Medulla oblongata (tissue), 1 donor: ENCODE measurements at regions not wholly inside any gene's neighbourhood (a gene's known extent, or its start where the extent isn't known, plus 50 kb on each side); places are given as distances from the start of the nearest gene placed in this dataset.
A peak's percentile ranks its signal among the peaks of the same experiment; 100 is the strongest.

Source experiments
- DNase-seq: peaks from one replicate; pipeline ENCODE4 v3.0.0-alpha.2; 2015; ENCODE audit errors: extremely low spot score

GRCh38 chr5:53367727-53368126, 112.7 kb upstream of the FST start:
- DNase-seq: no peak

DNA sequence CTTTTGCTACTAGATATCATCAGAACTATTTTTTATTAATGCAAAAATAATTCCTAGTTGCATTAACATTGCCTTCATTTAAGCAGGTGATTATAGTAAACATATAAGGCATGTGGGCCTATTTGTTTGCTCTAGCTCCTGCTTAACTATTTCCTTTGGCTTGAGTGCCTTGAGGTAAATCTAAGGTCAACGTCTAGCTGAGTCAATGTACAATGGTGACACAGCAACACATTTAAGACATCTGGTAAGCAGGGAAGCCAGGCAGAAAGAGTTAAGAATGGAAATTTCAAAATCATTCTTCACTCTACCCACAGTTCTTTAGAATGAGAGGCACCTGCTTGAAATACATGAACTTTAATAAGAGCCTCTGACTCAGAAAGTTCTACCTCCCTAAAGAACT, 111.9 kb upstream of the FST start:
- no peak for DNase-seq

- DNase-seq: no peak
Observed at GRCh38 chr5:53368966-53369605, 111.3 kb upstream of the FST start.

GRCh38 chr5:53369681-53370080, 110.7 kb upstream of the FST start:
- no peak for DNase-seq

DNA sequence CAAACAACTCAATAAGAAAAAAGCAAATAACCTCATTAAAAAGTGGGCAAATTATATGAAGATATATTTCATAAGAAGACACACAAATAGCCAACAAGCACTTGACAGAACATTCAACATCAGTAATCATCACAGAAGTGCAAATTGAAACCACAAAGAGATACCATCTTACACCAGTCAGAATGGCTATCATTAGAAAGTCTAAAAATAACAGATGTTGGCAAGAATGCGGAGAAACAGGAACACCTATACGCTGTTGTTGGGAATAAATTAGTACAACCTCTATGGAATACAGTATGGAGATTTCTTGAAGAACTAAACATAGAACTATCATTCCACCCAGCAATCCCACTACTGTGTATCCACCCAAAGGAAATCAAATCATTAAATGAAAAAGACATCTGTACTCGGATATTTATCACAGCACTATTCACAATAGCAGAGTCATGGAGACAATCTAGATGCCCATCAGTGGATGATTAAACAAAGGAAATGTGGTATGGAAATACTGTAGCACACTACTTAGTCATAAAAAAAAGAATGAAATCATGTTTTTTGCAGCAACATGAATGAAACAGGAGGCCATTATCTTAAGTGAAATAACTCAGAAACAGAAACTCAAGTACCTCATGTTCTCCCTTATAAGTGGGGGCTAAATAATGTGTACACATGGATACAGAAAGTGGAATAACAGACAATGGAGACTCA, 106.8 kb upstream of the FST start:
- DNase-seq: no peak

GRCh38 chr5:53376853-53377252, 103.6 kb upstream of the FST start:
- DNase-seq: no peak

DNA sequence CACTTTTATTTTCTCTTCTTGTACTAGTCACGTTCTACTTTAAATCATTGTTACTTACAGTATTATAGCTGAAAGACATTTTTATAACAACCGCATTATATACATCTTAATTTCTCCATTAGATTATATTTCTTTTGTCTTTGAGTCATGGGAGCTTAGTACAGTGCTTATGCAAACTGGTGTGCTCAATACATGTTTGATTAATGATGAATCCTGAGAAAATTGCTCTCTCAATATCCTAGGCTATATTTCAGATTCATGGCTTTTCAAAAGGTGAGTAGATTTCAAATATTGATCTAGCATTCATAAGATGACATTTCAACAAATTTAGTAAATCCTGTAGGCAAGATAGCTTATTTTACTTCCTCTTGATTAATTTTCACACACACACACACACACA, 102.2 kb upstream of the FST start:
- no peak for DNase-seq

DNA sequence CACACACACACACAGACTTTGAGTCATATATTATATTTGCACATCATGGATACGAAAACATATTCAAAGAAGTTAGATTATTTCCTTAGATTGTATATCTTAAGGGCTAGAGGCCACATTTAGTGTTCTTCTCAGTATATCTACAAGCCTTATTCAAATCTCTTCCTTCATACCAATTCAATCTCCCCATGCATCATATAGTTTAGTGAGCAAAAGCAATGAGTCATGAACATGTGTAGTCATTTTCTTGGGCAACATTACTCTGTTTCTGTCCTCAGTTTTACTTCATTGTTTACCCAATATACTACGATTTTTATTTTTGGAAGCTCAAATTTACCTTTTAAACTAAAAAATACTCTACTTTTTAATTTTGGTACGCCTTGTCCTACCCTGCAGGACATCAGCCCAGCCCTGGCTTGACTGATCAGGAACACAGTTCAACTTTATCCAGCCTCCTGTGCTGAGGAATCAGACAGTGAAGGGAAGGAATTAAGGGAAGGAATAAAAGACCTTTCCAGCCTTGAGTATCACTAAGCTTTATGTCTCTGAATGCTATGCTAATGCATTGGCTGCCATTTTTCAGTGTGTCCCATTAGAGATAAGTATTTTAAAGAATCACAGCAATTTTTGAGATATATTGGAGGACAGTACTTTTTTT, 101.7 kb upstream of the FST start:
- no peak for DNase-seq

GRCh38 chr5:53386341-53386740, 94.1 kb upstream of the FST start:
- DNase-seq: no peak

GRCh38 chr5:53389093-53389492, 91.3 kb upstream of the FST start:
- no peak for DNase-seq

DNA sequence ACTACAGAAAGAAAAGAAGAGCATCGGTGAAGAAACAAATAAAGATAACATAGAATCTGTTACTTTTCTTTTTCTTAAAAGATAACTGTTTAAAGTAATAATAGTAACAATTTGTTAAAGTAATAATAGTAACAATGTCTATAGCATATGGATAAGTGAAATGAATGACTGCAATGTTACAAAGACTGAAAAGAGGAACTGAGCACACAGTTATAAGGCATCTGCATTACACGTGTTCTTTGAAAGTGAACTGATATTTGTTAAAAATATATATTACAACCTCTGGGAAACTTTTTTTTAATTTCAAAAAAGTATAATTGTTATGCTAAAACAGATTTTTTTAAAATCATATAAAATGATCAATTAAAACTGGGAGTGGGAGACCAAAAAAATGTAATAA, 88.4 kb upstream of the FST start:
- no peak for DNase-seq

- DNase-seq: no peak
Observed at GRCh38 chr5:53394808-53395207, 85.6 kb upstream of the FST start.

- no peak for DNase-seq
Observed at GRCh38 chr5:53397141-53397757, 83.2 kb upstream of the FST start.

DNA sequence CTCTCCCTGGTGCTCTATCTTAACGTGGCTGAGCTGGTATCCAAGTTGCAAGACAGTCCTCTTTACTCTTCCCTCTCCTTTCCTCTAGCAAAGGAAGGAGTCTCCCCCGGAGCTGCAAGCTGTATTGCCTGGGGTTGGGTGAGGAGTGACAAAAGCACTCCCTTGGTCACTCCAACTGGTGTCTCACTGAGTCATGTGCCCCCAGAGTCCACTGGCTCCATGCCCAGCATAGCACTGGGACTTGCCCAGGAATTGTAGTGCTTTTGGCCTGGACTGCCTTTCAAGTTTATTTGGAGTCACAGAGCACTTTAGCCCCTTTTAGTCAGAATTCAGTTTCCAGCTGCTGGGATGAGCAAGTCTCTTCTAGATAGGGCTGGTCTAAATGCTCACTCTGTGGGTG, 82.6 kb upstream of the FST start:
- DNase-seq: peak; percentile 6

DNA sequence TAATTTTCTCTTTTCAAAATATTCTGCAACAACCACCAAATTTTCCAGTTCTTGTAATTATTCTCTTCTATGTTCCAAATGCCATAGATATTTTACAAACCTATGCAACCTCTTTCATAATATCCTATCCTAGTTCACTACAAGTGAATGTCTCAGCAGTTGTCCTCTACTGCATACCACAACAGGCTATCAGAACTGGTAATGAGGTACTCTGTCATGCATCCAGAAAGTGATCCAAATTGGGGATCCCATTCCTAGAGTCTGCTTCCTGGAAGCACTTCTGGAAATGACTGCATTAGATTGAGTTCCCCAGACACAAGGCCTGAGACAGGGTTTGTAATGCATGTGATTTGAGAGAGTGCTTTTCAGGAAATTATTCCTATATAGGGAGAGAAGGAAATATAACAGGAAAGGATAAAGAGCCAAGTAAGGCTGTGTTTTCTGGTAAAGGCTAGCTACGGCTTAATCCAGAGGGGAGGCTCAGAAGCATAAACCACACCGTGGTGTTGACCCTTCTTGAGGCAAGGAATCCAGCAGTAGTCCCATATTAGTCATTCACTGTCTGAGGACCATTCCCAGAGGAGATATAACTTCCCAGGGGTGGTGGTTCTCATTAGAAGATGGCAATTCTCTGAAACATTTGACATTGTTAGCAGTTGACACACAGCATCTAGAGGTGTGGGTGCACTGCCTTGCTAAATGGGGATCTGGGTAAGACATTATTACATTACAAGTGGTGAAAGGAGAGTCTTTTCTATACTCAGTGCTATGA, 80.3 kb upstream of the FST start:
- no peak for DNase-seq

- DNase-seq: no peak
Observed at GRCh38 chr5:53403291-53403690, 77.1 kb upstream of the FST start.

GRCh38 chr5:53403758-53404157, 76.7 kb upstream of the FST start:
- DNase-seq: no peak

- DNase-seq: no peak
Observed at GRCh38 chr5:53405396-53405795, 75.0 kb upstream of the FST start.

DNA sequence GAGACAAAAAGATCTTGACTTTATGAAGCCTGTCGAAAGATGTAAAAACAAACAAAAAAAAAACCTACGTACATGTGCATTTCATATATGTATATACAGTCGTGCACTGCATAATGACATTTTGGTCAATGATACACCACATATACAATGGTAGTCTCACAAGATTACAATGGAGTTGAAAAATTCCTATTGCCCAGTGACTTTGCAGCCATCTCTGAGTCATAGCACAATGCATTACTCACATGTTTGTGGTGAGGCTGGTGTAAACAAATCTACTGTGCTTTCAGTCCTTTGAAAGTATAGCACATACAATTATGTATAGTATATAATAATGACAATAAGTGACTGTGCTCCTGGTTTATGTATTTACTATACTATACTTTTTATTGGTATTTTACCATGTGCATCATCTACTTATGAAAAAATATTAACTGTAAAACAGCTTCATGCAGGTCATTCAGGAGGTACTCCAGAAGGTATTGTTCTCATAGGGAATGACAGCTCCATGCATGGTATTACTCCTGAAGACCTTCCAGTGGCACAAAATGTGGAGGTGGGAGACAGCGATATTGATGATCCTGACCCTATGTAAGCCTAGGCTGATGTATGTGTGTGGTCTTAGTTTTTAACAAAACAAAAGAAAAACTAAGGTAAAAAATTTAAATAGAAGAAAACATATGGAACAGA, 73.7 kb upstream of the FST start:
- no peak for DNase-seq

DNA sequence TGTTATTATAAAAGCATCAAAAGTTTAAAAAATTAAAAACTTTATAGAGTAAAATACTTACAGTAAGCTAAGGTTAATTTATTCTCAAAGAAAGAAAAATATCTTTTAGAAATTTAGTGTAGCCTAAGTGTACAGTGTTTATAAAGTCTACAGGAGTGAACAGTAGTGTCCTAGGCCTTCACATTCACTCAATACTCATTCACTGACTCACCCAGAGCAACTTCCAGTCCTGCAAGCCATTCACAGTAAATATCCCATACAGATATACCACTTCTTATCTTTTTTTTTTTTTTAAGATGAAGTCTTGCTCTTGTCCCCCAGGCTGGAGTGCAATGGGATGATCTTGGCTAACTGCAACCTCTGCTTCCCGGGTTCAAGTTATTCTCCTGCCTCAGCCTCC, 73.1 kb upstream of the FST start:
- no peak for DNase-seq

DNA sequence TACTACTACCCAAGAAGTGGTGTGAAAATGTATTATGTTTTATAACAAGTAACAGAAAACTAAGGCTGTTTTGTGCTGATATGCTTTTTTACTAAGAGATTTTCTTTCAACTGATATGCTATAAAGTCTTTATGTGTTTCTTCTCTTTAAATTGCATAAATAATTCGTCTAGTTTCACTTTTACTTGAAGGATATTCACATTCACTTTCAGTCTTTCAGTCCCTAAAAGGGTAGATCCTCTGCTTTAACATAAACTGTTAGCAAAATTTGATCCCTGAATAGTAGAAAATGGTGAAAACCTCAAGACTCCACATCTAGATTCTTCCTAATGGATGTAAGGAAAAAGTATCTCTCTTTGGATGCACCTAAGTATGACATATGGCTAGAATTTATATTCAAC, 69.0 kb upstream of the FST start:
- no peak for DNase-seq
